ENCODE measurements at regions not wholly inside any gene's neighbourhood (a gene's known extent, or its start where the extent isn't known, plus 50 kb on each side); places are given as distances from the start of the nearest gene placed in this dataset.

DNA sequence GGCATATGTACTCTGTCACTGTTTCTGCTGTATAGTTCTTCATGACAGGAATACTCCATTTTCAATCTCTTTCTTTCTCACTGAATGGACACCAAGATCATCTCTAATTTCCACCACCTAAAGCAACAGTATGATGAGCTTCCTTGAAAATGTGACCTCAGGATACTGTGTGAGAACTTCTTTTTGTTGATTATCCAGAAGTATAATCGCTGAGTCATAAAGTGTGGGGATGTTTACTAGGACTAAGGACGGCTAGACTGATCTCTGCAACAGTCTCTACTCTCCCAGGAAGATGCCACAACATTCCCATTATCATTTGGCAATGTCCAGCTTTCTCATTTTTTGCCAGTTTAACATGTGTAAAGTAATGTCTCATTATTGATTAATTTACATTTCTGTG, 70.3 kb downstream of the TNFSF18 start:
- no peak for DNase-seq
- Histone ChIP-seq H3K9me3 (ENCODE audit: control insufficient read depth, low read length) (no peaks in the 10 kb centered on the region), H3K36me3 (ENCODE audit: control insufficient read depth, insufficient read depth, low read length) (no peaks in the 10 kb centered on the region), H3K27ac (ENCODE audit: insufficient read depth, low read length, poor library complexity, severe bottlenecking) (no peak overlapping the region), H3K27me3 (replicated peaks; ENCODE audit: control insufficient read depth, insufficient read depth, low read length, poor library complexity, severe bottlenecking) (no peaks in the 10 kb centered on the region), H3K4me1 (ENCODE audit: control insufficient read depth, insufficient read depth, low read length, poor library complexity, severe bottlenecking) (no peaks in the 10 kb centered on the region), H3K4me3 (ENCODE audit: insufficient read depth, low read depth, low read length, poor library complexity, severe bottlenecking) (no peak overlapping the region)

- no peak for DNase-seq
- H3K27me3 ChIP-seq (replicated peaks; ENCODE audit: control insufficient read depth, insufficient read depth, low read length, poor library complexity, severe bottlenecking): no peaks in the 10 kb centered on the region
- no peak overlapping the region for H3K4me3 ChIP-seq (ENCODE audit: insufficient read depth, low read depth, low read length, poor library complexity, severe bottlenecking)
- no peaks in the 10 kb centered on the region for H3K36me3 ChIP-seq (ENCODE audit: control insufficient read depth, insufficient read depth, low read length)
- no peak overlapping the region for H3K27ac ChIP-seq (ENCODE audit: insufficient read depth, low read length, poor library complexity, severe bottlenecking)
- no peaks in the 10 kb centered on the region for H3K4me1 ChIP-seq (ENCODE audit: control insufficient read depth, insufficient read depth, low read length, poor library complexity, severe bottlenecking)
- H3K9me3 ChIP-seq (ENCODE audit: control insufficient read depth, low read length): no peaks in the 10 kb centered on the region
Observed at GRCh38 chr1:172980971-172981370, 69.8 kb downstream of the TNFSF18 start.
